ENCODE measurements at regions not wholly inside any gene's neighbourhood (a gene's known extent, or its start where the extent isn't known, plus 50 kb on each side); places are given as distances from the start of the nearest gene placed in this dataset.

- DNase-seq (ENCODE audit: extremely low read depth in 1 of 2, low read depth in 1 of 2), result no peak
Observed at GRCh38 chr15:70271422-70272088, 173.8 kb upstream of the TLE3 start.

GRCh38 chr15:70270752-70271111, 173.0 kb upstream of the TLE3 start:
- DNase-seq (ENCODE audit: extremely low read depth in 1 of 2, low read depth in 1 of 2), result no peak

DNA sequence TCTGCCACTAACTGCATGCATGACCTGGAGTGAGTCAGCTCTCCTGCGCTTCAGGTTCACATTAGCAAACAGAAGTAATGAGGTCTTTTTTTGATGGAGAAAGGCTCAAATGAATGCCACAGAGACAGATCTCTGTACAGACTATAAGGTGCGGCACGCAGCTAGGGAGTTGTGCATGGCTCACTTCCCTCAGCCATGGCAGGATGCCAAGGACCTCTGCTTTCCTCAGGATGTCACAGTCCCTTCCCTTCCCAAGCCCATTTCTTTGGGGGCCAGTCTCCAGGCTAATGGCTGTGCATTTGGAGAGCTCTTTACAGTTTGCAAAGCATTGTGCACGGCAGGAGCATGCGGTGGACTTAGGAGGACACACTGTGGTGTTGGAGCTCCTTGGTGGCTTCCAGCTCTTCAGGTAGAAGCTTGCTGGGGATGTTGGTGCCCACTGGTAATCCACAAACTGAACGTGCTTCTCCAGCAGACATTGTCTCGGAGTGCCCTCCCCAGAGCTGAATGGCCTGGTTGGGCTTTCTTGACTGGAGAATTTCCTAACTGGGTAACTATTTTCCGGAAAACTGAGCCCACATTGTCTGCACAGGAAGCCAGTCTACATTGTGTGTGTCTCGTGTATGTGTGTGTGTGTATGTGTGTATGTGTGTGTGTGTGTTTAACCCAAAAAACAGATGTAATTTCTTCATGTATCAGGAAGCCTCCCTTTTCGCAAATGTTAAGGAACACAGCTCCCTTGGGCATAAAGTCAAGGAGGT, 172.5 kb upstream of the TLE3 start:
- DNase-seq (ENCODE audit: extremely low read depth in 1 of 2, low read depth in 1 of 2), result no peak

- DNase-seq (ENCODE audit: extremely low read depth in 1 of 2, low read depth in 1 of 2), result no peak
Observed at GRCh38 chr15:70269311-70269911, 171.7 kb upstream of the TLE3 start.

DNA sequence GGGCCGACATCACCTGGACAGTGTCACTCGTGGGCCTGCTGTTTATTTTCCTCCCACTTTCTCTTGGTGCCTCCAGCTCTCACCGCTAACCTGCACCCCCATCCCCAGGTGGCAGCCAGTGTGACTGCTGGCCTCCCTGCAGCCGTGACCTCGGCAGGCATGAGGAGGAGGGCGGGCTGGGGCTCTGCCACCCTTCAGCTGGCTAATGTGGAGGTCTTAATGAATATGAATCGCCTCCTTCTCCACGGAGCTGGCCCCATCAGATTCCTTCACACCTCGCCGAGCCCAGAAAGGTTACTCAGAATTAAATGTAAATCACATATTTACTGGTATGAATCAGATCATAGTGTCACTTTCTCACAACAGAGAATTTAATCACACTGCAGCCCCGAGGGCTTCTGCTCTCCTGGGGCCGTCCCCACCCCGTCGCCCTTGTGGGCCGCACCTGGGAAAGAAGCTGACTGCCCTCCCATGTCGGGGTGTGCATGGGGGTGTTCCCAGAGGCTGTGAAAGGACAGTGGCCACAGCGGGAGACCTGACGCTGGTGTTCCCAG, 171.1 kb upstream of the TLE3 start:
- DNase-seq (ENCODE audit: extremely low read depth in 1 of 2, low read depth in 1 of 2), result no peak

DNA sequence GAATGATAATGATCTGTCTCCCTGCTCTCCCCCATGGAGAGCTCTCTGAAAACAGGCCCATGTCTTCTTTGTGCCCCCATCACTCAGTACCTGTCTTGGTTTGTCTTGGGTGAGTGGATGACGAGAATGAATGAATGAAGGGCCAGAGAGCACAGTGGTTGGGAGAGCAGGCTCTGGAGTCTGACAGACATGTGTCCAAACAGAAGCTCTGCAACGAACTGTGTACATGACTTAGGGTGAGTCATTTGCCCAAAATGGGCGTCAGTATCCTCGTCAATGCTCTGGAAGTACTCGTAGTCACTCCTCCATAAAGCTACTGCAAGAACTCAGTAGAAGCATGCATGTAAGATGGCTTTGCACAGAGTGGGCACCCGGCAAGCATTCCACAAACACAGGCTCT, 170.2 kb upstream of the TLE3 start:
- no peak for DNase-seq (ENCODE audit: extremely low read depth in 1 of 2, low read depth in 1 of 2)

DNA sequence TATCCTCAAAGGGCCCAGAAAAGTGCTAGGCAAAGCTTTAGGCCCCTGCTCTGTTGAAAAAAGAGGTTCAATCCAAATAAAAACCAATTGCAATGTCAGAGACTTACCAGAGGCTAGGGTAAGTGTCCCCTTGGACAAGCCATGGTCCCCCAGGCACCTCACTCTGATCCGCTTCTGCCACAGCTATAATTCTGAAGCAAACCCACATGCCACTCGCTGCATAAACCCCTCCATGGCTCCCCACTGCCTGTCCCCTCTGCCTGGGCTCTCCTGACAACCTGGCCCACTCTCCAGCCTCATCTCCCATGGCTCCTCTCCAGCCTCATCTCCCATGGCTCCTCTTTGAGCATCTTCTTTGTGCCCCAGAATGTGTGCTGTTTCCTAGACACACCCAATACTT, 169.6 kb upstream of the TLE3 start:
- DNase-seq (ENCODE audit: extremely low read depth in 1 of 2, low read depth in 1 of 2), result no peak

DNA sequence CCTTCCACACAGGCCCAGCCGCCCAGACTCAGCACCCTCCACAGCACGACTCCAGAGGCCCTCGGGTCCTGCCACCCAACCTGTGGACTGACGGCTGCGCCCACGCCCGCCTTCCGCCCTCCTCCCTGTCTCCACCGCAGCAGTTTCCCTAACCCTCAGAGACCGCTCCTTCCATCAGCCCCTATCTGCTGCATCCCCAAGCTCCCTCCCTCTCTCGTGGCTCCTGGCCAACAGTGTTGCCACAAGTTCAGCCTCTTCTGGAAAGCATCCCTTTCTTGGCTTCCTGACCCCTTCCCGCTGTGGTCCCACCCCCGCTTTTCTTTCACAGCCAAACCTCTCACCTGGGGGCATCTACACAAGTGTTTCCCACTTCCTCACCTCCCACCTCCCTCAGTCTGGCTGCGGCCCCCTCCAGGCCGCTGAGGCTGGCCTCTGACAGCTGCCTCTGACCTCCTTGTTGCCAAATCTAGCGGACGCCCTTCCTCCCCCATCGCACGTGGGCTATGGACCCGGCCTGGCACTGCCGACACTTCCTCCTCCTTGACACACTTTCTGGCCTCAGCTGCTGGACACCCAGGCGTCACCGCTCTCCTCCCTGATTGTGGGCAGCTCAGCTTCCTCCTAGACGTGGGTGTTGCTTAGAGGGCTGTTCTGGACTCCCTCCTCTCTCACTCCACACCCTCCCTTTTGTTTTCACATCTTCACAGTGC, 168.8 kb upstream of the TLE3 start:
- DNase-seq (ENCODE audit: extremely low read depth in 1 of 2, low read depth in 1 of 2), result no peak

DNA sequence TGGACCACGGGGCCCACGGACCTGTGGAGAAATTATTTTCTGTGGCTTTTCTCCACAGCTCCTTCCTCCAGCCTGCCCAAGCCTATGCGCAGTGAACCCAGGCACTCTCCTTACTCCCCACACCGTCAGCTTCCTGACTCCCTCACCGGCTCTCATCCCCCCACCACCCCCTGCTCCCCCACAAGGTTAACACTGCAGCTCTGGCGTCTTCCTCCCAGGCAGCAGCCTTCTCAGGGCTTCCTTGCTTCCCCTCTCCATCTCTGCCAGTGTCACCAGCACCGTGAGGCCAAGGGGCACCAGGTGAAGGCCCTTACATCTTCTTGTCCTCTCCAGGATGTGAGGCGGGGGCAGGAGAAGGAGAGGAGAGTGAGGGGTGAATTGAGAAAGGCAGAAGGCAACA, 168.3 kb upstream of the TLE3 start:
- DNase-seq (ENCODE audit: extremely low read depth in 1 of 2, low read depth in 1 of 2), result no peak

DNA sequence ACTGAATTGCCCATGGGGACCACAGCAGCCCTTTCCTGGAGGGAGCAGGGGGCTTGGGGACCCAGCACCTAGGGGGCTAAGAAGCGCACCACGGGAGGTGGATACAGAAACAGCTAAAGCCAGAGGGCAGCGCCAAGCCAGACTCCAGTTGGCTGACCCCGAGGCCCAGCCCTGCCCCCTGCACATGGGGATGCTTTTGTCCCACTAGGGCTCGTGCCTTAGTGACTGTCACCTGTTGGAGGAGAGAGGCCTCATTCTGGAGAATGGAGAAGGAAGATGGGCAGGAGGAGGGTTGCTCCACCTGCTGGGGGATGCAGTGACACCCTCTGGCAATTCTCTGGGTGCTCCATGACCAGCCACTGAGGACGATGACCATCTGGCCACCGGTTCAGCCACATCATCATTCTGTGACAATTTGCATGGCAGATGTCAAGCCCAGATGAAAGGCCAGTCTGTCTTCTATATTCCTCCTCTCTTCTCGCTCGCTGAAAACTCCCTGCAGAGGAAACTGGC, 167.8 kb upstream of the TLE3 start:
- DNase-seq (ENCODE audit: extremely low read depth in 1 of 2, low read depth in 1 of 2), result no peak

GRCh38 chr15:70264738-70265465, 167.2 kb upstream of the TLE3 start:
- no peak for DNase-seq (ENCODE audit: extremely low read depth in 1 of 2, low read depth in 1 of 2)

- no peak for DNase-seq (ENCODE audit: extremely low read depth in 1 of 2, low read depth in 1 of 2)
Observed at GRCh38 chr15:70264014-70264582, 166.4 kb upstream of the TLE3 start.

GRCh38 chr15:70262591-70263274, 165.0 kb upstream of the TLE3 start:
- DNase-seq (ENCODE audit: extremely low read depth in 1 of 2, low read depth in 1 of 2), result no peak

GRCh38 chr15:70262171-70262570, 164.5 kb upstream of the TLE3 start:
- DNase-seq (ENCODE audit: extremely low read depth in 1 of 2, low read depth in 1 of 2), result no peak

DNA sequence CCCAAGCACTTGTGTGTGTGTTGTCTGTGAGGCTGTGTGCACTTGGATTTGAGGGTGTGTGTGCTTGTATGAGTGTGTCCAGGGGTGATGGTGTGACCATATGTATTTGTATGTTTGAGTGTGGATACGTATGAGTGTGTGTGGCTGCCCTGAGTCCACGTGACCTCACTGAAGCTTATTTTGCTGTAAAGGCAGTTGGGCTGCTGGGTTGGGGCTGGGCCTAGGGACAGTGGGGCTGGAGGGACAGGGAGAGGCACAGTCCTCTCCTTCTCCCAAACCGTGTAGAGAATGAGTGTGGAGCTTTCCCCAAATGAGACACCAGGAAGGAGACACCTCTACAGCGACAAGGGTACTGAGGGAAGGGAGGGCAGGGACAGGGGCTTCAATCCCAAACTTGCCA, 163.4 kb upstream of the TLE3 start:
- no peak for DNase-seq (ENCODE audit: extremely low read depth in 1 of 2, low read depth in 1 of 2)

DNA sequence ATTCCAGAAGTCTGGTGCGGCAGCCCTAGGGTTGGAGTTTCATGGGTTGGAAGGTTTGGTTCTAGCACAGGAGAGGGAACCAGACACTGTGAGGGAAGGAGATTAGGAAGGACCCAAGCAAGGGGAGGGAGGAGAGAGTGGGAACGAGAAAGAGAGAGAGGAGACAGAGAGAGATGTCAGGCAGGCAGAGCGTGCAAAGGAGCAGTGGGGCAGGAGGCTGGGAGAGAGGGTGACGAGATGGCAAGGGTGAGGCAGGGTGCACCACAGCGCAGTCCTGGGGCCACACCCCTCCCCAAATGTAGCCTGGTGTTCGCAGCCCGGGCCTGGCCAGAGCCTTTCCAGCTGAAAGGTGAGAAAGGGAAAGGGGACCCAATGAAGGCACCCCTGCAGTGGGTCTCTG, 162.9 kb upstream of the TLE3 start:
- no peak for DNase-seq (ENCODE audit: extremely low read depth in 1 of 2, low read depth in 1 of 2)

GRCh38 chr15:70259640-70260508, 162.2 kb upstream of the TLE3 start:
- no peak for DNase-seq (ENCODE audit: extremely low read depth in 1 of 2, low read depth in 1 of 2)

- no peak for DNase-seq (ENCODE audit: extremely low read depth in 1 of 2, low read depth in 1 of 2)
Observed at GRCh38 chr15:70259028-70259424, 161.3 kb upstream of the TLE3 start.

All from stimulated activated CD8-positive, alpha-beta memory T cell treated with anti-CD3 and anti-CD28 coated beads, Interleukin-7, amount 100 ng/mL, for 48 hours (primary cell).